ENCODE measurements at regions not wholly inside any gene's neighbourhood (a gene's known extent, or its start where the extent isn't known, plus 50 kb on each side); places are given as distances from the start of the nearest gene placed in this dataset.

- intact Hi-C loops (cut with DNase I; ENCODE audit: low total_unique reads): no loop called here
- Histone ChIP-seq H3K9me3 (no peaks in the 10 kb centered on the region), H3K36me3 (no peaks in the 10 kb centered on the region), H3K27me3 (no peaks in the 10 kb centered on the region), H3K27ac (no peak overlapping the region), H3K4me1 (no peaks in the 10 kb centered on the region), H3K4me3 (no peak overlapping the region)
- DNase-seq (ENCODE audit: low spot score in 2 of 2): no peak
- TF ChIP-seq CTCF (IDR thresholded peaks at IDR 0.05) (no peak), POLR2A (IDR thresholded peaks at IDR 0.05) (no peak), POLR2AphosphoS5 (IDR thresholded peaks at IDR 0.05) (no peak)
Observed at GRCh38 chr11:28919194-28919593, 811.0 kb downstream of the METTL15 start.

- Histone ChIP-seq H3K4me1 (no peaks in the 10 kb centered on the region), H3K9me3 (no peaks in the 10 kb centered on the region), H3K36me3 (no peaks in the 10 kb centered on the region), H3K4me3 (no peak overlapping the region), H3K27ac (no peak overlapping the region), H3K27me3 (no peaks in the 10 kb centered on the region)
- intact Hi-C loops (cut with DNase I; ENCODE audit: low total_unique reads): no loop called here
- no peak for DNase-seq (ENCODE audit: low spot score in 2 of 2)
- TF ChIP-seq POLR2AphosphoS5 (IDR thresholded peaks at IDR 0.05): no peak
- TF ChIP-seq POLR2A (IDR thresholded peaks at IDR 0.05): no peak
Observed at GRCh38 chr11:28913883-28914282, 805.7 kb downstream of the METTL15 start.

- no peaks in the 10 kb centered on the region for H3K4me1 ChIP-seq
- intact Hi-C loops (cut with DNase I; ENCODE audit: low total_unique reads): no loop called here
- H3K9me3 ChIP-seq: no peaks in the 10 kb centered on the region
- no peak for DNase-seq (ENCODE audit: low spot score in 2 of 2)
- TF ChIP-seq POLR2A (IDR thresholded peaks at IDR 0.05): no peak
- TF ChIP-seq POLR2AphosphoS5 (IDR thresholded peaks at IDR 0.05): no peak
- no peak for TF ChIP-seq CTCF (IDR thresholded peaks at IDR 0.05)
- no peak overlapping the region for H3K27ac ChIP-seq
- H3K4me3 ChIP-seq: no peak overlapping the region
- no peaks in the 10 kb centered on the region for H3K27me3 ChIP-seq
- H3K36me3 ChIP-seq: no peaks in the 10 kb centered on the region
Observed at GRCh38 chr11:28911829-28912228, 803.6 kb downstream of the METTL15 start.

GRCh38 chr11:28910926-28911325, 802.7 kb downstream of the METTL15 start:
- TF ChIP-seq POLR2A (IDR thresholded peaks at IDR 0.05): no peak
- TF ChIP-seq POLR2AphosphoS5 (IDR thresholded peaks at IDR 0.05): no peak
- no peak for TF ChIP-seq CTCF (IDR thresholded peaks at IDR 0.05)
- no peaks in the 10 kb centered on the region for H3K36me3 ChIP-seq
- H3K4me3 ChIP-seq: no peak overlapping the region
- H3K27me3 ChIP-seq: no peaks in the 10 kb centered on the region
- H3K4me1 ChIP-seq: no peaks in the 10 kb centered on the region
- intact Hi-C loops (cut with DNase I; ENCODE audit: low total_unique reads): no loop called here
- no peak for DNase-seq (ENCODE audit: low spot score in 2 of 2)
- no peaks in the 10 kb centered on the region for H3K9me3 ChIP-seq
- H3K27ac ChIP-seq: no peak overlapping the region

- intact Hi-C loops (cut with DNase I; ENCODE audit: low total_unique reads): no loop called here
- Histone ChIP-seq H3K27me3 (no peaks in the 10 kb centered on the region), H3K4me3 (no peak overlapping the region), H3K36me3 (no peaks in the 10 kb centered on the region), H3K4me1 (no peaks in the 10 kb centered on the region), H3K9me3 (no peaks in the 10 kb centered on the region), H3K27ac (no peak overlapping the region)
- TF ChIP-seq POLR2A (IDR thresholded peaks at IDR 0.05) (no peak), CTCF (IDR thresholded peaks at IDR 0.05) (no peak)
- DNase-seq (ENCODE audit: low spot score in 2 of 2): no peak
Observed at GRCh38 chr11:28903716-28904115, 795.5 kb downstream of the METTL15 start.

GRCh38 chr11:28900427-28900826, 792.2 kb downstream of the METTL15 start:
- intact Hi-C loops (cut with DNase I; ENCODE audit: low total_unique reads): no loop called here
- no peak for DNase-seq (ENCODE audit: low spot score in 2 of 2)
- no peak overlapping the region for H3K4me3 ChIP-seq
- H3K4me1 ChIP-seq: no peaks in the 10 kb centered on the region
- no peaks in the 10 kb centered on the region for H3K9me3 ChIP-seq
- no peak overlapping the region for H3K27ac ChIP-seq
- no peaks in the 10 kb centered on the region for H3K27me3 ChIP-seq
- TF ChIP-seq CTCF (IDR thresholded peaks at IDR 0.05) (no peak), POLR2A (IDR thresholded peaks at IDR 0.05) (no peak), POLR2AphosphoS5 (IDR thresholded peaks at IDR 0.05) (no peak)
- H3K36me3 ChIP-seq: no peaks in the 10 kb centered on the region

Data from breast epithelium (tissue), 4 donors.